Nephron (organoid): ENCODE measurements at regions not wholly inside any gene's neighbourhood (a gene's known extent, or its start where the extent isn't known, plus 50 kb on each side); places are given as distances from the start of the nearest gene placed in this dataset.

Experiments used
- H3K27ac Mint-ChIP-seq, 3 experiments: 2 replicates each; pipeline ENCODE4 v1.8.0; 2020; ENCODE audit warnings: mixed read lengths in 3 of 3, mild to moderate bottlenecking in 2 of 3, moderate library complexity in 1 of 3
- H3K27me3 Mint-ChIP-seq: 2 replicates; pipeline ENCODE4 v1.8.0; 2021; ENCODE audit warnings: low read depth, mild to moderate bottlenecking, moderate library complexity, mixed read lengths
- H3K36me3 Mint-ChIP-seq: 2 replicates; pipeline ENCODE4 v1.8.0; 2020; ENCODE audit warnings: low read depth, mixed read lengths
- H3K4me1 Mint-ChIP-seq: 2 replicates; pipeline ENCODE4 v1.8.0; 2020; ENCODE audit warnings: mixed read lengths
- H3K4me3 Mint-ChIP-seq, 3 experiments: 2 replicates each; pipeline ENCODE4 v1.8.0; 2020; ENCODE audit warnings: mild to moderate bottlenecking in 3 of 3, mixed read lengths in 3 of 3, moderate library complexity in 2 of 3
- H3K9me3 Mint-ChIP-seq: 2 replicates; pipeline ENCODE4 v1.8.0; 2020; ENCODE audit warnings: mixed read lengths
- CTCF ChIP-seq, 3 experiments: fragments of 200-600 bp; sonication (generic); IDR thresholded peaks; one replicate each; pipeline ENCODE4 v1.5.0; 2021; ENCODE audit warnings: antibody characterized with exemption in 3 of 3; ENCODE audit not compliant: unreplicated experiment in 3 of 3

GRCh38 chr11:115047631-115048030 lies 369.3 kb downstream of the NXPE2 start:
- TF ChIP-seq CTCF (IDR thresholded peaks at IDR 0.05; ENCODE audit: unreplicated experiment in 3 of 3): no peak
- Mint-ChIP-seq H3K4me3 (no peak overlapping the region), H3K36me3 (no peaks in the 10 kb centered on the region), H3K27me3 (peaks cover 8% of the 10 kb centered on the region), H3K9me3 (no peaks in the 10 kb centered on the region), H3K27ac (no peak overlapping the region), H3K4me1 (peaks cover 10% of the 10 kb centered on the region)

GRCh38 chr11:115049796-115050195 lies 371.5 kb downstream of the NXPE2 start:
- Mint-ChIP-seq H3K27ac (no peak overlapping the region), H3K27me3 (peaks cover 18% of the 10 kb centered on the region), H3K36me3 (no peaks in the 10 kb centered on the region), H3K4me1 (no peaks in the 10 kb centered on the region), H3K4me3 (no peak overlapping the region), H3K9me3 (no peaks in the 10 kb centered on the region)
- no peak for TF ChIP-seq CTCF (IDR thresholded peaks at IDR 0.05; ENCODE audit: unreplicated experiment in 3 of 3)

- H3K4me3 Mint-ChIP-seq: no peak overlapping the region
- H3K27ac Mint-ChIP-seq: no peak overlapping the region
- no peaks in the 10 kb centered on the region for H3K36me3 Mint-ChIP-seq
- no peak for TF ChIP-seq CTCF (IDR thresholded peaks at IDR 0.05; ENCODE audit: unreplicated experiment in 3 of 3)
- H3K9me3 Mint-ChIP-seq: peaks cover 2% of the 10 kb centered on the region
- H3K27me3 Mint-ChIP-seq: peaks cover 18% of the 10 kb centered on the region
- no peaks in the 10 kb centered on the region for H3K4me1 Mint-ChIP-seq
Observed at GRCh38 chr11:115050756-115051155, 372.4 kb downstream of the NXPE2 start.

GRCh38 chr11:115051938-115052590 lies 373.7 kb downstream of the NXPE2 start:
- no peak for TF ChIP-seq CTCF (IDR thresholded peaks at IDR 0.05; ENCODE audit: unreplicated experiment in 3 of 3)
- H3K36me3 Mint-ChIP-seq: no peaks in the 10 kb centered on the region
- peaks cover 18% of the 10 kb centered on the region for H3K27me3 Mint-ChIP-seq
- peaks cover 14% of the 10 kb centered on the region for H3K9me3 Mint-ChIP-seq
- no peaks in the 10 kb centered on the region for H3K4me1 Mint-ChIP-seq
- H3K27ac Mint-ChIP-seq: no peak overlapping the region
- no peak overlapping the region for H3K4me3 Mint-ChIP-seq

GRCh38 chr11:115052601-115053000 lies 374.3 kb downstream of the NXPE2 start:
- Mint-ChIP-seq H3K4me3 (no peak overlapping the region), H3K27me3 (peaks cover 13% of the 10 kb centered on the region), H3K4me1 (no peaks in the 10 kb centered on the region), H3K36me3 (no peaks in the 10 kb centered on the region), H3K9me3 (peaks cover 19% of the 10 kb centered on the region), H3K27ac (no peak overlapping the region)
- no peak for TF ChIP-seq CTCF (IDR thresholded peaks at IDR 0.05; ENCODE audit: unreplicated experiment in 3 of 3)
